Retinal pigment epithelial cell (primary cell): ENCODE measurements at regions not wholly inside any gene's neighbourhood (a gene's known extent, or its start where the extent isn't known, plus 50 kb on each side); places are given as distances from the start of the nearest gene placed in this dataset.

Source experiments
- DNase-seq: peaks from one replicate; pipeline ENCODE4 v3.0.0-alpha.2; 2010; ENCODE audit warnings: low read depth
- H3K4me3 ChIP-seq: 2 replicates; pipeline ENCODE4 v1.5.1; 2011; ENCODE audit warnings: mild to moderate bottlenecking, low read length, control low read depth, moderate library complexity
- CTCF ChIP-seq: conservative IDR thresholded peaks from 2 replicates; pipeline ENCODE4 v1.5.1; 2011; ENCODE audit warnings: low read depth, low read length, control low read depth, inconsistent platforms

DNA sequence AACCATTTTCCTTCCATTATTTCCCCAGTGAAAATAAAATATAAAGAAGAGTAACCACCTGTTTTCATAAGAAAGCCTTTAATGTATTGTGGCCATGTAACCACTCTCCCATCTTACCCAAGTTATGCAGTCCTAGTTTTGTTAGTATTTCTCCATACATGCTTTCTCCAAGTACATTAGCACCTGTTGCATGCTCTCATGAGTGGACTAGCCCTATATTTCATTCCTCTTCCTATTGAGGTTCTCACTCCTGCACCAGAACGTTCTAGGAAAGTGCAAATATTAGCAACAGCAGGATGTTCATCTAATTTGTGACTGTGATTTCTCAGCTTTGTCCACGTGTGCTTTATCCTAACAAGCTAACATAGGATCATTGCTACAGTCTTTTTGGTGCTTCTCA lies 155.1 kb upstream of the NPVF start:
- no peak overlapping the region for H3K4me3 ChIP-seq
- no peak for TF ChIP-seq CTCF
- no peak for DNase-seq

DNA sequence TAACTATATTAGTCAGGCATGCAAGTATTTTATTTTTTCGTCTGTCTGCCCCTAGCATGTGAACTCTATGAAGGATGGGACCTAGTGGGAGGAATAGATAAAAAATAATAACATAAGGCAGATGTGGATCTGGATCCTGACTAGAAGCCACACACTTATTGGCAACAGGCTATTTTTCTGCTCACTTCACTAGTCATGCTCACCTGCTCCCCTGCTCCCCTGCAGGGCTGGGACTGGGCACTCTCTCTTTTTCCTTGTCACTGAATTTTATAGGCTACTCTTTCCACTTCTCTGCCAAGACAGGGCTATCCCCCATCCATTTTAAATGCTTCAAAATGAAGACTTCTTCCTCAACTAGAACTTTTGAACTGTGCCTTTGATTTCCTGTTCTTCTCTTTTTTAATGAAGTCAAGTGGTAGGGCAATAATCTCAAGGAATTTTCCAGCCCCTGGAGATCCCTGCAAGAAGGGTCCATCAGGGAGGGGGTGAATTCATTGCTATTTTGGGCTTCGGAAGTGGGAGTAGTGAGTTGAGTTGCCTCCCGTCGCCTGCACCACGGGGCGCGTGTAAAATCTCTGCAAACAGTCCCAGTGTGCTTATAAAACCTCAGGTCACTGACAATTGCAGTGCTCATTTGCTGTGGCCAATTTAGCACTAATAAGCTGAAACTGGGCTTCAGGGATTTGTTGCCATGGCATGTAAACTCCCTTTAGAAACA lies 156.7 kb upstream of the NPVF start:
- peak; percentile 79 for DNase-seq
- no peak overlapping the region for H3K4me3 ChIP-seq
- no peak for TF ChIP-seq CTCF

GRCh38 chr7:25385506-25386136 lies 157.3 kb upstream of the NPVF start:
- no peak overlapping the region for H3K4me3 ChIP-seq
- no peak for DNase-seq
- no peak for TF ChIP-seq CTCF

GRCh38 chr7:25386311-25386744 lies 158.0 kb upstream of the NPVF start:
- DNase-seq: no peak
- no peak overlapping the region for H3K4me3 ChIP-seq
- TF ChIP-seq CTCF: no peak

DNA sequence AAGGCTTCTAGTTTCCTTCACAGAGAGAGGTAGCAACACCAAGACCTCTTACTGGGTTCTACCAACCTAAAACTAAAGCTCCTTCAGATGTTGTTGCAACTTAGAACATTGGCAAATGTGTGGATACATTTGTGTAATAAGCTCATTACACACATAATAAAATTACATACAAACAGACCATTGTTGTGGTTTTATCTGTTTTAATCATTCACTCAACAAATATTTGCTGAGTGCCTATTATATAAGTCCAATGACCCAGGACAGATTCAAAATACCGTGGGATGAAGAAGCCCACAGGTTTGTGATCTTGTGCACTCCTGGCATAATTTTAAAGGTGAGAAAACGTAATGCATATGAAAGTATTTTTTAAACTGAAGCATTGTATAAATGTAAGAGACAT lies 160.4 kb upstream of the NPVF start:
- no peak for TF ChIP-seq CTCF
- no peak for DNase-seq
- H3K4me3 ChIP-seq: no peak overlapping the region

DNA sequence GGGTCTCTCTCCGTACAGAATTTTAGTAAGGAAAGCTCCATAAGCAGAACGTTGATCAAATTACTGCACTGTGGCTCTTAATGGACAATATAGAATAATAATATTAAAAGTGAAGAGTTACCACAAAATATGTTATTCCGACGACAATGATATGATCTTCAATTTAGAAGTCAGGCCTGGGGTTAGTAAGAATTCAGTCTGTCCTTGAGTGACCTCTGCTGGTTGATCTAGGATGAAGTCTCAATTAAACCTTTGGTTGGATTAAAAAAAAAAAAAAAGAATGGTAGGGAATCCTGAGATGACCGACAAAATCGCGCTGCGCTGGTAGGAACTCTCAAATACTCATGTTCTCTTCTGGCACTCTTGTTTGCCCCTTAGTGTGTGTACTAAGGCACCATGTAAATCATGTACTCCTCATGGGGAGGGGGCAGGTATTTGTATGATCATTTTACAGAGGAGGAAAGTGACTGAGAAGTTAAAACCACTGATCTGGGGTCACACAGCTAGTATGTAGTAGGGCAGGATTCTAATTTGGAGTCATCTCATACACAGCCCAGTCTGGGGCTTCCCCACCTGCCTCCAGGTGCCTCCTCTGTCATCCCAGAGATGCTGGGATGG lies 161.3 kb upstream of the NPVF start:
- peak; percentile 60 for TF ChIP-seq CTCF
- no peak overlapping the region for H3K4me3 ChIP-seq

More for the DNA sequence above, 161.3 kb upstream of the NPVF start:
- DNase-seq: no peak
